ENCODE measurements at regions not wholly inside any gene's neighbourhood (a gene's known extent, or its start where the extent isn't known, plus 50 kb on each side); places are given as distances from the start of the nearest gene placed in this dataset.

- Histone ChIP-seq H3F3A (ENCODE audit: low read length, unreplicated experiment) (no peaks in the 10 kb centered on the region), H3K27me3 (ENCODE audit: low read length) (no peaks in the 10 kb centered on the region), H3K9me3 (ENCODE audit: low read length) (no peaks in the 10 kb centered on the region), H3K36me3 (ENCODE audit: low read depth, low read length) (no peaks in the 10 kb centered on the region), H4K20me1 (ENCODE audit: low read length) (no peaks in the 10 kb centered on the region), H3K4me1 (ENCODE audit: insufficient read depth, low read length) (no peaks in the 10 kb centered on the region), H2AFZ (ENCODE audit: low read length) (no peak overlapping the region), H3K4me3 (ENCODE audit: low read length) (no peak overlapping the region), H3K4me2 (ENCODE audit: low read length) (no peak overlapping the region), H3K27ac (ENCODE audit: low read length) (no peak overlapping the region), H3K79me2 (ENCODE audit: low read length) (no peaks in the 10 kb centered on the region), H3K9me2 (replicated peaks; ENCODE audit: low read length) (no peaks in the 10 kb centered on the region), H3K9ac (ENCODE audit: low read length) (no peak overlapping the region)
- no peak for TF ChIP-seq EZH2phosphoT487 (IDR thresholded peaks at IDR 0.05; ENCODE audit: borderline replicate concordance, low read length)
- no peak for TF ChIP-seq EZH2 (IDR thresholded peaks at IDR 0.05; ENCODE audit: low read length, unreplicated experiment)
- TF ChIP-seq CTCF (conservative IDR thresholded peaks at IDR 0.05; ENCODE audit: low read depth, low read length) = no peak
- DNase-seq = no peak
- ChIA-PET POLR2A (ENCODE audit: unreplicated experiment) (no interaction called here), CTCF (no interaction called here)
- intact Hi-C loops (cut with micrococcal nuclease) = loop anchor here (2.0 kb wide), 1 partner anchor 452 kb away; no protein-coding TSS in a partner anchor
- ATAC-seq = no peak
- BruUV-seq (replicated peaks) = no TSS peak
These were observed 282.2 kb downstream of the NSUN3 start for GRCh38 chr3:94345101-94345500.

- Histone ChIP-seq H3K36me3 (ENCODE audit: low read depth, low read length) (no peaks in the 10 kb centered on the region), H2AFZ (ENCODE audit: low read length) (no peak overlapping the region), H4K20me1 (ENCODE audit: low read length) (no peaks in the 10 kb centered on the region), H3K27me3 (ENCODE audit: low read length) (no peaks in the 10 kb centered on the region), H3K9ac (ENCODE audit: low read length) (no peak overlapping the region), H3K27ac (ENCODE audit: low read length) (no peak overlapping the region), H3K4me1 (ENCODE audit: insufficient read depth, low read length) (no peaks in the 10 kb centered on the region), H3K9me3 (ENCODE audit: low read length) (no peaks in the 10 kb centered on the region), H3K4me3 (ENCODE audit: low read length) (no peak overlapping the region), H3F3A (ENCODE audit: low read length, unreplicated experiment) (no peaks in the 10 kb centered on the region), H3K9me2 (replicated peaks; ENCODE audit: low read length) (no peaks in the 10 kb centered on the region), H3K4me2 (ENCODE audit: low read length) (no peak overlapping the region), H3K79me2 (ENCODE audit: low read length) (no peaks in the 10 kb centered on the region)
- ATAC-seq = no peak
- no peak for DNase-seq
- POLR2A ChIA-PET (ENCODE audit: unreplicated experiment) = no interaction called here
- CTCF ChIA-PET = interaction anchor here (0.6 kb wide), 1 partner anchor 238 kb away, joined by 3 read pairs; no protein-coding TSS in a partner anchor
- TF ChIP-seq EZH2phosphoT487 (IDR thresholded peaks at IDR 0.05; ENCODE audit: borderline replicate concordance, low read length) (no peak), EZH2 (IDR thresholded peaks at IDR 0.05; ENCODE audit: low read length, unreplicated experiment) (no peak), CTCF (conservative IDR thresholded peaks at IDR 0.05; ENCODE audit: low read depth, low read length) (no peak)
- intact Hi-C loops (cut with micrococcal nuclease) = no loop called here
- no TSS peak for BruUV-seq (replicated peaks)
These were observed 286.5 kb downstream of the NSUN3 start for GRCh38 chr3:94349310-94349878.

- Histone ChIP-seq H3K4me3 (ENCODE audit: low read length) (no peak overlapping the region), H3K27ac (ENCODE audit: low read length) (no peak overlapping the region), H2AFZ (ENCODE audit: low read length) (no peak overlapping the region), H3K4me2 (ENCODE audit: low read length) (no peak overlapping the region), H3F3A (ENCODE audit: low read length, unreplicated experiment) (no peaks in the 10 kb centered on the region), H3K9me3 (ENCODE audit: low read length) (no peaks in the 10 kb centered on the region), H3K9ac (ENCODE audit: low read length) (no peak overlapping the region), H3K27me3 (ENCODE audit: low read length) (no peaks in the 10 kb centered on the region), H3K36me3 (ENCODE audit: low read depth, low read length) (no peaks in the 10 kb centered on the region), H3K4me1 (ENCODE audit: insufficient read depth, low read length) (no peaks in the 10 kb centered on the region), H4K20me1 (ENCODE audit: low read length) (no peaks in the 10 kb centered on the region), H3K79me2 (ENCODE audit: low read length) (no peaks in the 10 kb centered on the region), H3K9me2 (replicated peaks; ENCODE audit: low read length) (no peaks in the 10 kb centered on the region)
- BruUV-seq (replicated peaks) = no TSS peak
- TF ChIP-seq EZH2phosphoT487 (IDR thresholded peaks at IDR 0.05; ENCODE audit: borderline replicate concordance, low read length) (no peak), CTCF (conservative IDR thresholded peaks at IDR 0.05; ENCODE audit: low read depth, low read length) (no peak), EZH2 (IDR thresholded peaks at IDR 0.05; ENCODE audit: low read length, unreplicated experiment) (no peak)
- POLR2A ChIA-PET (ENCODE audit: unreplicated experiment) = no interaction called here
- DNase-seq (no peak), ATAC-seq (no peak)
- intact Hi-C loops (cut with micrococcal nuclease) = no loop called here
- CTCF ChIA-PET = interaction anchor here (0.6 kb wide), 1 partner anchor 76 kb away, joined by 4 read pairs; no protein-coding TSS in a partner anchor
These were observed 293.7 kb downstream of the NSUN3 start for GRCh38 chr3:94356581-94356980.

Measured in PC-3 (cell line).